A549 (cell line): ENCODE measurements at regions not wholly inside any gene's neighbourhood (a gene's known extent, or its start where the extent isn't known, plus 50 kb on each side); places are given as distances from the start of the nearest gene placed in this dataset.

ENCODE experiments used
- EP300 ChIP-seq, 2 experiments: fragments of >200 bp; sonication (Bioruptor Twin); formaldehyde crosslinking; IDR thresholded peaks; 2 replicates in 1 of 2; 3 replicates in 1 of 2; pipeline ENCODE4 v1.6.1; 2016 to 2017
- FOSL2 ChIP-seq, 2 experiments: fragments of 450-650 bp in 1 of 2; fragments of >200 bp in 1 of 2; sonication (Bioruptor Twin) in 1 of 2; formaldehyde crosslinking; IDR thresholded peaks; 2 replicates each; pipeline versions ENCODE4 v1.5.0 to v1.6.1; 2016 to 2020; ENCODE audit warnings: mild to moderate bottlenecking in 1 of 2, moderate library complexity in 1 of 2
- JUN ChIP-seq, 2 experiments: fragments of >200 bp; sonication (Bioruptor Twin); formaldehyde crosslinking; IDR thresholded peaks; 2 replicates in 1 of 2; 3 replicates in 1 of 2; pipeline ENCODE4 v1.6.1; 2016 to 2017
- JUNB ChIP-seq: fragments of >200 bp; sonication (Bioruptor Twin); formaldehyde crosslinking; IDR thresholded peaks from 2 replicates; pipeline ENCODE4 v1.6.1; 2016
- KDM5A ChIP-seq: fragments of 200-600 bp; sonication (generic); IDR thresholded peaks from 2 replicates; pipeline ENCODE4 v1.6.1; 2016; ENCODE audit warnings: antibody characterized with exemption, mild to moderate bottlenecking
- MAZ ChIP-seq: fragments of 150-350 bp; IDR thresholded peaks from 2 replicates; pipeline ENCODE4 v1.6.1; 2014; ENCODE audit warnings: antibody characterized with exemption, low read depth, low read length, borderline replicate concordance
- PHF8 ChIP-seq: fragments of 200-600 bp; sonication (generic); IDR thresholded peaks from 2 replicates; pipeline ENCODE4 v1.6.1; 2016; ENCODE audit warnings: low read depth, mild to moderate bottlenecking, antibody characterized with exemption, moderate library complexity, borderline replicate concordance
- POLR2A ChIP-seq: IDR thresholded peaks from 2 replicates; pipeline ENCODE4 v1.6.1; 2012; ENCODE audit warnings: mild to moderate bottlenecking, low read length
- POLR2AphosphoS2 ChIP-seq: conservative IDR thresholded peaks from 2 replicates; pipeline ENCODE4 v1.6.1; 2012; ENCODE audit warnings: low read length, improper control_type of control experiment, inconsistent platforms
- ZC3H11A ChIP-seq: fragments of 450-650 bp; IDR thresholded peaks from 2 replicates; pipeline ENCODE4 v1.6.1; 2014; ENCODE audit warnings: antibody characterized with exemption, mild to moderate bottlenecking
- TF ChIP-seq, protein P1 (sequence below): fragments of >200 bp; sonication (Bioruptor Twin); formaldehyde crosslinking; IDR thresholded peaks from 3 replicates; pipeline ENCODE4 v1.5.1; 2016
- TF ChIP-seq, protein P2 (sequence below): IDR thresholded peaks from 2 replicates; pipeline ENCODE4 v1.6.1; 2012

DNA sequence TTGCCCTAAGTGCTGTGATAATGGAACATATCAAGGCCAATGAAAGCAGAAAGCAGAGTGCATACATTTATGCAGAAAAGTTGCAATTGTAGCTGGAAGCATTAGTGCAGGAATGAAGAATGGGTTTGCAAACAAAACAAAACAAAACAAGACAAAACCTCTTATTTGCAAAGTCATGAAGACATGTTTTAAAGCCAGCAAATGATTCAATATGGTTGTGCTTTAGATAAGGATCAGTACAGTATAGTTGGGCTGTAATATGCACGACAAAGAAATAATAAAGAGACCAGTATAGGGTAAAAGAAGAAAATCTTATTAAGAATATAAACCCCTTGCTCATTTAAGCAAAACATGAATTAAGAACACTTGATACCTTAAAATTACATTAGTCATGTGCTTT lies 398.1 kb downstream of the KIF2B start:
- TF ChIP-seq EP300 (IDR thresholded peaks at IDR 0.05) = no peak
- no peak for TF ChIP-seq FOSL2 (IDR thresholded peaks at IDR 0.05)
- TF ChIP-seq FOSL2 (CRISPR knock-in tag; IDR thresholded peaks at IDR 0.05) = no peak
- no peak for TF ChIP-seq POLR2AphosphoS2
- TF ChIP-seq JUN (IDR thresholded peaks at IDR 0.05) = no peak
- TF ChIP-seq, protein P1, sequence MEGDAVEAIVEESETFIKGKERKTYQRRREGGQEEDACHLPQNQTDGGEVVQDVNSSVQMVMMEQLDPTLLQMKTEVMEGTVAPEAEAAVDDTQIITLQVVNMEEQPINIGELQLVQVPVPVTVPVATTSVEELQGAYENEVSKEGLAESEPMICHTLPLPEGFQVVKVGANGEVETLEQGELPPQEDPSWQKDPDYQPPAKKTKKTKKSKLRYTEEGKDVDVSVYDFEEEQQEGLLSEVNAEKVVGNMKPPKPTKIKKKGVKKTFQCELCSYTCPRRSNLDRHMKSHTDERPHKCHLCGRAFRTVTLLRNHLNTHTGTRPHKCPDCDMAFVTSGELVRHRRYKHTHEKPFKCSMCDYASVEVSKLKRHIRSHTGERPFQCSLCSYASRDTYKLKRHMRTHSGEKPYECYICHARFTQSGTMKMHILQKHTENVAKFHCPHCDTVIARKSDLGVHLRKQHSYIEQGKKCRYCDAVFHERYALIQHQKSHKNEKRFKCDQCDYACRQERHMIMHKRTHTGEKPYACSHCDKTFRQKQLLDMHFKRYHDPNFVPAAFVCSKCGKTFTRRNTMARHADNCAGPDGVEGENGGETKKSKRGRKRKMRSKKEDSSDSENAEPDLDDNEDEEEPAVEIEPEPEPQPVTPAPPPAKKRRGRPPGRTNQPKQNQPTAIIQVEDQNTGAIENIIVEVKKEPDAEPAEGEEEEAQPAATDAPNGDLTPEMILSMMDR = no peak
- no peak for TF ChIP-seq JUNB
- no peak for TF ChIP-seq PHF8
- TF ChIP-seq POLR2A = no peak
- TF ChIP-seq MAZ = no peak
- no peak for TF ChIP-seq KDM5A
- TF ChIP-seq ZC3H11A = no peak
- TF ChIP-seq, protein P2, sequence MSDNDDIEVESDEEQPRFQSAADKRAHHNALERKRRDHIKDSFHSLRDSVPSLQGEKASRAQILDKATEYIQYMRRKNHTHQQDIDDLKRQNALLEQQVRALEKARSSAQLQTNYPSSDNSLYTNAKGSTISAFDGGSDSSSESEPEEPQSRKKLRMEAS = no peak
